ENCODE measurements at regions not wholly inside any gene's neighbourhood (a gene's known extent, or its start where the extent isn't known, plus 50 kb on each side); places are given as distances from the start of the nearest gene placed in this dataset.

- no peak for TF ChIP-seq EZH2 (IDR thresholded peaks at IDR 0.05; ENCODE audit: low read depth, unreplicated experiment)
- TF ChIP-seq, protein P1, sequence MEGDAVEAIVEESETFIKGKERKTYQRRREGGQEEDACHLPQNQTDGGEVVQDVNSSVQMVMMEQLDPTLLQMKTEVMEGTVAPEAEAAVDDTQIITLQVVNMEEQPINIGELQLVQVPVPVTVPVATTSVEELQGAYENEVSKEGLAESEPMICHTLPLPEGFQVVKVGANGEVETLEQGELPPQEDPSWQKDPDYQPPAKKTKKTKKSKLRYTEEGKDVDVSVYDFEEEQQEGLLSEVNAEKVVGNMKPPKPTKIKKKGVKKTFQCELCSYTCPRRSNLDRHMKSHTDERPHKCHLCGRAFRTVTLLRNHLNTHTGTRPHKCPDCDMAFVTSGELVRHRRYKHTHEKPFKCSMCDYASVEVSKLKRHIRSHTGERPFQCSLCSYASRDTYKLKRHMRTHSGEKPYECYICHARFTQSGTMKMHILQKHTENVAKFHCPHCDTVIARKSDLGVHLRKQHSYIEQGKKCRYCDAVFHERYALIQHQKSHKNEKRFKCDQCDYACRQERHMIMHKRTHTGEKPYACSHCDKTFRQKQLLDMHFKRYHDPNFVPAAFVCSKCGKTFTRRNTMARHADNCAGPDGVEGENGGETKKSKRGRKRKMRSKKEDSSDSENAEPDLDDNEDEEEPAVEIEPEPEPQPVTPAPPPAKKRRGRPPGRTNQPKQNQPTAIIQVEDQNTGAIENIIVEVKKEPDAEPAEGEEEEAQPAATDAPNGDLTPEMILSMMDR (conservative IDR thresholded peaks at IDR 0.05; ENCODE audit: low read depth in 2 of 2) = no peak
- no peak for TF ChIP-seq REST (IDR thresholded peaks at IDR 0.05; ENCODE audit: unreplicated experiment)
- TF ChIP-seq POLR2AphosphoS5 (IDR thresholded peaks at IDR 0.05; ENCODE audit: low read depth) = no peak
- TF ChIP-seq EZH2phosphoT487 (IDR thresholded peaks at IDR 0.05; ENCODE audit: unreplicated experiment) = no peak
- TF ChIP-seq JUNB (IDR thresholded peaks at IDR 0.05; ENCODE audit: unreplicated experiment) = no peak
- TF ChIP-seq CREB1 (CRISPR knock-in tag; IDR thresholded peaks at IDR 0.05; ENCODE audit: low read depth) = no peak
- no peak for TF ChIP-seq NANOG (IDR thresholded peaks at IDR 0.05; ENCODE audit: borderline replicate concordance)
- TF ChIP-seq ETS1 (IDR thresholded peaks at IDR 0.05) = no peak
- no peak for TF ChIP-seq STAT1 (IDR thresholded peaks at IDR 0.05; ENCODE audit: unreplicated experiment)
- TF ChIP-seq ZNF114 (CRISPR knock-in tag; IDR thresholded peaks at IDR 0.05) = no peak
- TF ChIP-seq, protein P2, sequence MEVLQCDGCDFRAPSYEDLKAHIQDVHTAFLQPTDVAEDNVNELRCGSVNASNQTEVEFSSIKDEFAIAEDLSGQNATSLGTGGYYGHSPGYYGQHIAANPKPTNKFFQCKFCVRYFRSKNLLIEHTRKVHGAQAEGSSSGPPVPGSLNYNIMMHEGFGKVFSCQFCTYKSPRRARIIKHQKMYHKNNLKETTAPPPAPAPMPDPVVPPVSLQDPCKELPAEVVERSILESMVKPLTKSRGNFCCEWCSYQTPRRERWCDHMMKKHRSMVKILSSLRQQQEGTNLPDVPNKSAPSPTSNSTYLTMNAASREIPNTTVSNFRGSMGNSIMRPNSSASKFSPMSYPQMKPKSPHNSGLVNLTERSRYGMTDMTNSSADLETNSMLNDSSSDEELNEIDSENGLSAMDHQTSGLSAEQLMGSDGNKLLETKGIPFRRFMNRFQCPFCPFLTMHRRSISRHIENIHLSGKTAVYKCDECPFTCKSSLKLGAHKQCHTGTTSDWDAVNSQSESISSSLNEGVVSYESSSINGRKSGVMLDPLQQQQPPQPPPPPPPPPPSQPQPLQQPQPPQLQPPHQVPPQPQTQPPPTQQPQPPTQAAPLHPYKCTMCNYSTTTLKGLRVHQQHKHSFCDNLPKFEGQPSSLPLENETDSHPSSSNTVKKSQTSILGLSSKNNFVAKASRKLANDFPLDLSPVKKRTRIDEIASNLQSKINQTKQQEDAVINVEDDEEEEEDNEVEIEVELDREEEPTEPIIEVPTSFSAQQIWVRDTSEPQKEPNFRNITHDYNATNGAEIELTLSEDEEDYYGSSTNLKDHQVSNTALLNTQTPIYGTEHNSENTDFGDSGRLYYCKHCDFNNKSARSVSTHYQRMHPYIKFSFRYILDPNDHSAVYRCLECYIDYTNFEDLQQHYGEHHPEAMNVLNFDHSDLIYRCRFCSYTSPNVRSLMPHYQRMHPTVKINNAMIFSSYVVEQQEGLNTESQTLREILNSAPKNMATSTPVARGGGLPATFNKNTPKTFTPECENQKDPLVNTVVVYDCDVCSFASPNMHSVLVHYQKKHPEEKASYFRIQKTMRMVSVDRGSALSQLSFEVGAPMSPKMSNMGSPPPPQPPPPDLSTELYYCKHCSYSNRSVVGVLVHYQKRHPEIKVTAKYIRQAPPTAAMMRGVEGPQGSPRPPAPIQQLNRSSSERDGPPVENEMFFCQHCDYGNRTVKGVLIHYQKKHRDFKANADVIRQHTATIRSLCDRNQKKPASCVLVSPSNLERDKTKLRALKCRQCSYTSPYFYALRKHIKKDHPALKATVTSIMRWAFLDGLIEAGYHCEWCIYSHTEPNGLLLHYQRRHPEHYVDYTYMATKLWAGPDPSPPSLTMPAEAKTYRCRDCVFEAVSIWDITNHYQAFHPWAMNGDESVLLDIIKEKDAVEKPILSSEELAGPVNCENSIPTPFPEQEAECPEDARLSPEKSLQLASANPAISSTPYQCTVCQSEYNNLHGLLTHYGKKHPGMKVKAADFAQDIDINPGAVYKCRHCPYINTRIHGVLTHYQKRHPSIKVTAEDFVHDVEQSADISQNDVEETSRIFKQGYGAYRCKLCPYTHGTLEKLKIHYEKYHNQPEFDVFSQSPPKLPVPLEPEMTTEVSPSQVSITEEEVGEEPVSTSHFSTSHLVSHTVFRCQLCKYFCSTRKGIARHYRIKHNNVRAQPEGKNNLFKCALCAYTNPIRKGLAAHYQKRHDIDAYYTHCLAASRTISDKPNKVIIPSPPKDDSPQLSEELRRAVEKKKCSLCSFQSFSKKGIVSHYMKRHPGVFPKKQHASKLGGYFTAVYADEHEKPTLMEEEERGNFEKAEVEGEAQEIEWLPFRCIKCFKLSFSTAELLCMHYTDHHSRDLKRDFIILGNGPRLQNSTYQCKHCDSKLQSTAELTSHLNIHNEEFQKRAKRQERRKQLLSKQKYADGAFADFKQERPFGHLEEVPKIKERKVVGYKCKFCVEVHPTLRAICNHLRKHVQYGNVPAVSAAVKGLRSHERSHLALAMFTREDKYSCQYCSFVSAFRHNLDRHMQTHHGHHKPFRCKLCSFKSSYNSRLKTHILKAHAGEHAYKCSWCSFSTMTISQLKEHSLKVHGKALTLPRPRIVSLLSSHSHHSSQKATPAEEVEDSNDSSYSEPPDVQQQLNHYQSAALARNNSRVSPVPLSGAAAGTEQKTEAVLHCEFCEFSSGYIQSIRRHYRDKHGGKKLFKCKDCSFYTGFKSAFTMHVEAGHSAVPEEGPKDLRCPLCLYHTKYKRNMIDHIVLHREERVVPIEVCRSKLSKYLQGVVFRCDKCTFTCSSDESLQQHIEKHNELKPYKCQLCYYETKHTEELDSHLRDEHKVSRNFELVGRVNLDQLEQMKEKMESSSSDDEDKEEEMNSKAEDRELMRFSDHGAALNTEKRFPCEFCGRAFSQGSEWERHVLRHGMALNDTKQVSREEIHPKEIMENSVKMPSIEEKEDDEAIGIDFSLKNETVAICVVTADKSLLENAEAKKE (CRISPR knock-in tag; IDR thresholded peaks at IDR 0.05) = no peak
These were observed 157.4 kb upstream of the AMOT start for GRCh38 chrX:112997991-112998390.

Measured in GM23338 (cell line).